GM23338 (cell line): ENCODE measurements at regions not wholly inside any gene's neighbourhood (a gene's known extent, or its start where the extent isn't known, plus 50 kb on each side); places are given as distances from the start of the nearest gene placed in this dataset.

ENCODE experiments used
- CREB1 ChIP-seq: fragments of 250-450 bp; sonication (Bioruptor Pico); IDR thresholded peaks from 2 replicates; pipeline ENCODE4 v1.5.0; 2020; ENCODE audit warnings: low read depth, mild to moderate bottlenecking, moderate library complexity
- EZH2 ChIP-seq: fragments of 200-600 bp; sonication (generic); IDR thresholded peaks from one replicate; pipeline ENCODE4 v1.8.0; 2017; ENCODE audit warnings: antibody characterized with exemption, mild to moderate bottlenecking, low read depth; ENCODE audit not compliant: unreplicated experiment
- EZH2phosphoT487 ChIP-seq: fragments of 200-600 bp; sonication (generic); IDR thresholded peaks from one replicate; pipeline ENCODE4 v1.8.1; 2018; ENCODE audit warnings: antibody characterized with exemption; ENCODE audit not compliant: unreplicated experiment
- JUNB ChIP-seq: IDR thresholded peaks from one replicate; pipeline ENCODE4 v1.6.1; 2016; ENCODE audit warnings: antibody characterized with exemption; ENCODE audit not compliant: unreplicated experiment
- NANOG ChIP-seq: IDR thresholded peaks from 2 replicates; pipeline ENCODE4 v1.6.1; 2016; ENCODE audit warnings: antibody characterized with exemption, borderline replicate concordance
- POLR2AphosphoS5 ChIP-seq: IDR thresholded peaks from 2 replicates; pipeline ENCODE4 v1.6.1; 2016; ENCODE audit warnings: antibody characterized with exemption, low read depth
- STAT1 ChIP-seq: IDR thresholded peaks from one replicate; pipeline ENCODE4 v1.6.1; 2016; ENCODE audit warnings: antibody characterized with exemption; ENCODE audit not compliant: unreplicated experiment
- ZNF114 ChIP-seq: fragments of 250-450 bp; sonication (Bioruptor Pico); IDR thresholded peaks from 2 replicates; pipeline ENCODE4 v1.5.0; 2020; ENCODE audit warnings: mild to moderate bottlenecking, moderate library complexity
- ZNF331 ChIP-seq: fragments of 250-450 bp; sonication (Bioruptor Pico); IDR thresholded peaks from 2 replicates; pipeline ENCODE4 v1.5.0; 2020; ENCODE audit warnings: low read depth, mild to moderate bottlenecking, moderate library complexity
- ZNF462 ChIP-seq: fragments of 250-450 bp; sonication (Bioruptor Pico); IDR thresholded peaks from 2 replicates; pipeline ENCODE4 v1.5.0; 2020; ENCODE audit warnings: mild to moderate bottlenecking, moderate library complexity
- TF ChIP-seq, protein P1 (sequence below), 2 experiments: fragments of 200-600 bp in 1 of 2; sonication (generic) in 1 of 2; conservative IDR thresholded peaks; 2 replicates each; pipeline versions ENCODE4 v1.5.1 to v1.6.1; 2016 to 2017; ENCODE audit warnings: antibody characterized with exemption in 2 of 2, low read depth in 2 of 2, mild to moderate bottlenecking in 2 of 2, moderate library complexity in 1 of 2
- TF ChIP-seq, protein P2 (sequence below): IDR thresholded peaks from one replicate; pipeline ENCODE4 v1.6.1; 2018; ENCODE audit warnings: antibody characterized with exemption; ENCODE audit not compliant: unreplicated experiment
- TF ChIP-seq, protein P3 (sequence below): IDR thresholded peaks from 2 replicates; pipeline ENCODE4 v1.6.1; 2016; ENCODE audit warnings: antibody characterized with exemption

DNA sequence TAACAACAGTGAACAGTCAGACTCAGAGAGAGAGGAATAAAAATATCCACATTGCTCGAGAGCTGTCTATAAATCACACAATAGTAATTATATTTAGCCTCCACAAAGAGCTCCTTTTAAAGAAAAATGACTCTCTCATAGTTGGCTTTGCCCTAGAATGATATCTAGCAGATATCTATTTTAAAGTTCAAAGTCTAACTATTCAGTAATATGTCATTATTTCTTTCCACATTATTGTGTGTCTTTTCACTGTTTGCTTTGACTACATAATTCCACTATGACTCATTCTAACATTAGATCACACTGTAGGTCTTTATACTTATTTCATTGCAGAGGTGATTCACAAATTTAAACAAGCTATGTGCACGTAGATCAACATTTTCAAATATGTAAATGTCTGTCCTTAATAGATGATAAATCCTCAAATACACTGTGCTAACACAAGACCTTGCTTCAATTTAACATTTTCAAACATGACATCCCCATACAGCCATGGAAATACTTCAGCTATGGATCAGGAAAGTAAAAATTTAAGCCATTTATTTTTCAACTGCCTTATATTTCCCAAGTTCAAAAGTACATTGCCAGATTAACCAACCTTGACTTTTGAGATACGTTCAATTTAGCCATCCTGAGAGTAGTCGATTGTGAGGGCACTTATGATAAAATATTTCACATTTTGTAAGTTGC lies 99.9 kb upstream of the AKR1E2 start:
- TF ChIP-seq EZH2 (no peak), POLR2AphosphoS5 (no peak), CREB1 (CRISPR knock-in tag) (no peak), ZNF462 (no peak), ZNF331 (CRISPR knock-in tag) (no peak), STAT1 (no peak), EZH2phosphoT487 (no peak), JUNB (no peak), ZNF114 (CRISPR knock-in tag) (no peak), NANOG (no peak)
- TF ChIP-seq, protein P1, sequence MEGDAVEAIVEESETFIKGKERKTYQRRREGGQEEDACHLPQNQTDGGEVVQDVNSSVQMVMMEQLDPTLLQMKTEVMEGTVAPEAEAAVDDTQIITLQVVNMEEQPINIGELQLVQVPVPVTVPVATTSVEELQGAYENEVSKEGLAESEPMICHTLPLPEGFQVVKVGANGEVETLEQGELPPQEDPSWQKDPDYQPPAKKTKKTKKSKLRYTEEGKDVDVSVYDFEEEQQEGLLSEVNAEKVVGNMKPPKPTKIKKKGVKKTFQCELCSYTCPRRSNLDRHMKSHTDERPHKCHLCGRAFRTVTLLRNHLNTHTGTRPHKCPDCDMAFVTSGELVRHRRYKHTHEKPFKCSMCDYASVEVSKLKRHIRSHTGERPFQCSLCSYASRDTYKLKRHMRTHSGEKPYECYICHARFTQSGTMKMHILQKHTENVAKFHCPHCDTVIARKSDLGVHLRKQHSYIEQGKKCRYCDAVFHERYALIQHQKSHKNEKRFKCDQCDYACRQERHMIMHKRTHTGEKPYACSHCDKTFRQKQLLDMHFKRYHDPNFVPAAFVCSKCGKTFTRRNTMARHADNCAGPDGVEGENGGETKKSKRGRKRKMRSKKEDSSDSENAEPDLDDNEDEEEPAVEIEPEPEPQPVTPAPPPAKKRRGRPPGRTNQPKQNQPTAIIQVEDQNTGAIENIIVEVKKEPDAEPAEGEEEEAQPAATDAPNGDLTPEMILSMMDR (conservative IDR thresholded peaks at IDR 0.05; ENCODE audit: low read depth in 2 of 2) = no peak
- TF ChIP-seq, protein P2, sequence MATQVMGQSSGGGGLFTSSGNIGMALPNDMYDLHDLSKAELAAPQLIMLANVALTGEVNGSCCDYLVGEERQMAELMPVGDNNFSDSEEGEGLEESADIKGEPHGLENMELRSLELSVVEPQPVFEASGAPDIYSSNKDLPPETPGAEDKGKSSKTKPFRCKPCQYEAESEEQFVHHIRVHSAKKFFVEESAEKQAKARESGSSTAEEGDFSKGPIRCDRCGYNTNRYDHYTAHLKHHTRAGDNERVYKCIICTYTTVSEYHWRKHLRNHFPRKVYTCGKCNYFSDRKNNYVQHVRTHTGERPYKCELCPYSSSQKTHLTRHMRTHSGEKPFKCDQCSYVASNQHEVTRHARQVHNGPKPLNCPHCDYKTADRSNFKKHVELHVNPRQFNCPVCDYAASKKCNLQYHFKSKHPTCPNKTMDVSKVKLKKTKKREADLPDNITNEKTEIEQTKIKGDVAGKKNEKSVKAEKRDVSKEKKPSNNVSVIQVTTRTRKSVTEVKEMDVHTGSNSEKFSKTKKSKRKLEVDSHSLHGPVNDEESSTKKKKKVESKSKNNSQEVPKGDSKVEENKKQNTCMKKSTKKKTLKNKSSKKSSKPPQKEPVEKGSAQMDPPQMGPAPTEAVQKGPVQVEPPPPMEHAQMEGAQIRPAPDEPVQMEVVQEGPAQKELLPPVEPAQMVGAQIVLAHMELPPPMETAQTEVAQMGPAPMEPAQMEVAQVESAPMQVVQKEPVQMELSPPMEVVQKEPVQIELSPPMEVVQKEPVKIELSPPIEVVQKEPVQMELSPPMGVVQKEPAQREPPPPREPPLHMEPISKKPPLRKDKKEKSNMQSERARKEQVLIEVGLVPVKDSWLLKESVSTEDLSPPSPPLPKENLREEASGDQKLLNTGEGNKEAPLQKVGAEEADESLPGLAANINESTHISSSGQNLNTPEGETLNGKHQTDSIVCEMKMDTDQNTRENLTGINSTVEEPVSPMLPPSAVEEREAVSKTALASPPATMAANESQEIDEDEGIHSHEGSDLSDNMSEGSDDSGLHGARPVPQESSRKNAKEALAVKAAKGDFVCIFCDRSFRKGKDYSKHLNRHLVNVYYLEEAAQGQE = no peak
- TF ChIP-seq, protein P3, sequence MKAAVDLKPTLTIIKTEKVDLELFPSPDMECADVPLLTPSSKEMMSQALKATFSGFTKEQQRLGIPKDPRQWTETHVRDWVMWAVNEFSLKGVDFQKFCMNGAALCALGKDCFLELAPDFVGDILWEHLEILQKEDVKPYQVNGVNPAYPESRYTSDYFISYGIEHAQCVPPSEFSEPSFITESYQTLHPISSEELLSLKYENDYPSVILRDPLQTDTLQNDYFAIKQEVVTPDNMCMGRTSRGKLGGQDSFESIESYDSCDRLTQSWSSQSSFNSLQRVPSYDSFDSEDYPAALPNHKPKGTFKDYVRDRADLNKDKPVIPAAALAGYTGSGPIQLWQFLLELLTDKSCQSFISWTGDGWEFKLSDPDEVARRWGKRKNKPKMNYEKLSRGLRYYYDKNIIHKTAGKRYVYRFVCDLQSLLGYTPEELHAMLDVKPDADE = no peak
